Natural killer cell (primary cell): ENCODE measurements at regions not wholly inside any gene's neighbourhood (a gene's known extent, or its start where the extent isn't known, plus 50 kb on each side); places are given as distances from the start of the nearest gene placed in this dataset.

Experiments
- ATAC-seq, 3 donors: fragments of 150-1000 bp in 2 of 3; fragments of 200-7000 bp in 1 of 3; cut with Tn5 transposase; 1 replicate in 1 of 3; 2 replicates in 2 of 3; pipeline ENCODE4 v1.10.0; 2021; ENCODE audit warnings: mild to moderate bottlenecking in 2 of 3, moderate library complexity in 2 of 3
- DNase-seq, 2 donors: peaks; one replicate each; pipeline versions ENCODE4 v3.0.0 to v3.0.0-alpha.2; 2013 to 2021; ENCODE audit warnings: mixed read lengths in 1 of 2
- H3K27ac ChIP-seq: one replicate; pipeline ENCODE4 v1.5.1; 2013; ENCODE audit warnings: mild to moderate bottlenecking, low read length
- H3K27me3 ChIP-seq: one replicate; pipeline ENCODE4 v1.6.1; 2013; ENCODE audit warnings: low read length; ENCODE audit not compliant: control insufficient read depth, insufficient read depth
- H3K36me3 ChIP-seq: one replicate; pipeline ENCODE4 v1.6.1; 2013; ENCODE audit warnings: low read length; ENCODE audit not compliant: control insufficient read depth, insufficient read depth
- H3K4me1 ChIP-seq: one replicate; pipeline ENCODE4 v1.6.1; 2013; ENCODE audit warnings: low read length; ENCODE audit not compliant: control insufficient read depth, insufficient read depth
- H3K4me3 ChIP-seq: one replicate; pipeline ENCODE4 v1.5.1; 2013; ENCODE audit warnings: low read length
- H3K9me3 ChIP-seq: one replicate; pipeline ENCODE4 v1.6.1; 2013; ENCODE audit warnings: low read length; ENCODE audit not compliant: control insufficient read depth, insufficient read depth
- H3K27ac Mint-ChIP-seq, 2 donors: one replicate each; pipeline ENCODE4 v1.8.0; 2022; ENCODE audit warnings: mild to moderate bottlenecking in 2 of 2, mixed read lengths in 2 of 2, moderate library complexity in 1 of 2
- H3K27me3 Mint-ChIP-seq, 2 donors: one replicate each; pipeline ENCODE4 v1.8.0; 2022; ENCODE audit warnings: low read depth in 2 of 2, mixed read lengths in 2 of 2
- H3K36me3 Mint-ChIP-seq: one replicate; pipeline ENCODE4 v1.8.0; 2022; ENCODE audit warnings: mixed read lengths
- H3K4me1 Mint-ChIP-seq, 2 donors: one replicate each; pipeline ENCODE4 v1.8.0; 2022; ENCODE audit warnings: mixed read lengths in 2 of 2
- H3K4me3 Mint-ChIP-seq: one replicate; pipeline ENCODE4 v1.8.0; 2022; ENCODE audit warnings: mild to moderate bottlenecking, moderate library complexity, mixed read lengths
- H3K9me3 Mint-ChIP-seq, 2 donors: one replicate each; pipeline ENCODE4 v1.8.0; 2022; ENCODE audit warnings: mixed read lengths in 2 of 2
- WGBS: methylation state at CpG from one replicate; pipeline ENCODE4 v1.1.7; 2013; ENCODE audit warnings: missing lambda C conversion rate; ENCODE audit not compliant: insufficient coverage; 5-methylcytosine and 5-hydroxymethylcytosine counted together
- intact Hi-C: fragments of 100-400 bp; cut with micrococcal nuclease; formaldehyde crosslinking; loops from one replicate; pipeline ENCODE4 v1.14.2; 2022
- TF ChIP-seq, protein P1 (sequence below): fragments of 200-600 bp; IDR thresholded peaks from one replicate; pipeline ENCODE4 v1.8.0; 2022; ENCODE audit warnings: antibody characterized with exemption

DNA sequence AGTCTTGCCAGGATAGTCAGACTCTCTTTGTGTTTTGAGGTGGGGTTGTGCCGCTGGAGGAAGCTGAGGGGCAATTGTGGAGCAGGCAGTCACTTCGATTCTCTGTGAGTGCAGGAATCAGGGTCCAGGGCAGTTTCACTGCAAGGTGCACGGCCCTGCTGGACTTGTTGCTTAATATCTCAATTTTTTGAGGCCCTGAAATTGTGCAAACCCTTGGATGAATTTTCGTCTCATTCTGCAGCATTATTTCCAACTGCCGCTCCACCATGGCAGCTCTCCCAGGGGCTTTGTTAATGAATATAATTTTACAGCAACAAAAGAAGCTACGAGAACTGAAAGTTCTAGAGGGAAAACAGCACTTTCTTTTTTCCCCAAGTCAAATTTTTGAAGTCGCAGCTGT is 531.9 kb downstream of the QKI start:
- H3K9me3 Mint-ChIP-seq, result no peaks in the 10 kb centered on the region
- DNase-seq, result no peak
- Histone ChIP-seq H3K27me3 (peaks cover 9% of the 10 kb centered on the region), H3K4me3 (no peak overlapping the region), H3K36me3 (no peaks in the 10 kb centered on the region), H3K9me3 (no peaks in the 10 kb centered on the region), H3K4me1 (peaks cover 4% of the 10 kb centered on the region), H3K27ac (no peak overlapping the region)
- no peak overlapping the region for H3K27ac Mint-ChIP-seq
- peaks cover 21 to 69% of the 10 kb centered on the region in 2 donors for H3K27me3 Mint-ChIP-seq
- no peaks in the 10 kb centered on the region for H3K4me1 Mint-ChIP-seq
- intact Hi-C loops, result no loop called here
- no peak for ATAC-seq
- no peak overlapping the region for H3K4me3 Mint-ChIP-seq
- 85% methylated on average over 7 of the region's 7 CpGs for WGBS
- H3K36me3 Mint-ChIP-seq, result no peaks in the 10 kb centered on the region
- TF ChIP-seq, protein P1, sequence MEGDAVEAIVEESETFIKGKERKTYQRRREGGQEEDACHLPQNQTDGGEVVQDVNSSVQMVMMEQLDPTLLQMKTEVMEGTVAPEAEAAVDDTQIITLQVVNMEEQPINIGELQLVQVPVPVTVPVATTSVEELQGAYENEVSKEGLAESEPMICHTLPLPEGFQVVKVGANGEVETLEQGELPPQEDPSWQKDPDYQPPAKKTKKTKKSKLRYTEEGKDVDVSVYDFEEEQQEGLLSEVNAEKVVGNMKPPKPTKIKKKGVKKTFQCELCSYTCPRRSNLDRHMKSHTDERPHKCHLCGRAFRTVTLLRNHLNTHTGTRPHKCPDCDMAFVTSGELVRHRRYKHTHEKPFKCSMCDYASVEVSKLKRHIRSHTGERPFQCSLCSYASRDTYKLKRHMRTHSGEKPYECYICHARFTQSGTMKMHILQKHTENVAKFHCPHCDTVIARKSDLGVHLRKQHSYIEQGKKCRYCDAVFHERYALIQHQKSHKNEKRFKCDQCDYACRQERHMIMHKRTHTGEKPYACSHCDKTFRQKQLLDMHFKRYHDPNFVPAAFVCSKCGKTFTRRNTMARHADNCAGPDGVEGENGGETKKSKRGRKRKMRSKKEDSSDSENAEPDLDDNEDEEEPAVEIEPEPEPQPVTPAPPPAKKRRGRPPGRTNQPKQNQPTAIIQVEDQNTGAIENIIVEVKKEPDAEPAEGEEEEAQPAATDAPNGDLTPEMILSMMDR, result no peak

DNA sequence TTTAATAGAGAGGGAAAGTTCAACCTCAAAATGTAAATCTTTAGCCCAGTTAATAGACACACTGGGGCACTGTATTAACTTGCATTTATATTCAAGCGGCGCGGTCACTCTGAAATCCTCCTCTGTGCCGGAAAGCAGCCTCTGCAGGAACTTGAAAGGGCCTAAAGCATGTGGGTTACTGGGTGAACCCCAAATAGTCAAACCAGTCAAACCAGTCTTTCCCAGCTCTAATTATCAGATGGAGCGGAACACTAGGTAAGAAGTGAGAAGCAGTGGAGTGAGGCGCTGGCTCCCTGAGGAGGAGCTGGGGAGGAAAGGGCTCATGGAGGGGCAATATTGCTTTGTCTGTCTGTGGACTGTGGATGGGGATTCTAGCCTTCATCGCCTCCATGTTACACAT is 531.3 kb downstream of the QKI start:
- TF ChIP-seq, protein P1, result no peak
- Mint-ChIP-seq H3K27me3 (peaks cover 15 to 69% of the 10 kb centered on the region in 2 donors), H3K36me3 (no peaks in the 10 kb centered on the region)

DNA sequence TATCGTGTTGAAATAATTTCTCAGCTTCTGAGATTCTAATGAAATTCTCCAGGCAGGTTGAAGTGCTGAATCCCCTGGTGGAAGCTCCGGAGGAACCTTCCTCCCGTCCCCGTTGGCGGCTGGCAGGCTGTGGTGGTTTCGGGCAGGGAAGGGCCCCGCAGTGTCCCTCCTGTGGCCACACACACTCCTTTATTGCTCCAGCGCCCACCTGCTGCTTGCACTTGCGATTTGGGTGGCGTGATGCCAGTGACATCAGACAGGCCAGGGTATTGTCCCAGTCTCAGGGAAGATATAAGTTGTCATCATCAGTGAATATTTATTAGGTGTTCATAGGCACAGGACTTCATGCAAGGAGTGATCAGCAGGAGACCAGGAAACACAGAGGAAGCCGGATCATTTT is 530.4 kb downstream of the QKI start:
- H3K4me3 ChIP-seq, result no peak overlapping the region
- no peaks in the 10 kb centered on the region for H3K9me3 ChIP-seq
- Mint-ChIP-seq H3K9me3 (no peaks in the 10 kb centered on the region), H3K4me3 (no peak overlapping the region), H3K27ac (no peak overlapping the region), H3K27me3 (peaks cover 19 to 70% of the 10 kb centered on the region in 2 donors), H3K36me3 (no peaks in the 10 kb centered on the region), H3K4me1 (no peaks in the 10 kb centered on the region)
- H3K27me3 ChIP-seq, result peaks cover 9% of the 10 kb centered on the region
- TF ChIP-seq, protein P1, result no peak
- no peaks in the 10 kb centered on the region for H3K36me3 ChIP-seq
- no peak for ATAC-seq
- intact Hi-C loops, result no loop called here
- H3K27ac ChIP-seq, result no peak overlapping the region
- no peak for DNase-seq
- peaks cover 4% of the 10 kb centered on the region for H3K4me1 ChIP-seq
- 81% methylated on average over 11 of the region's 11 CpGs for WGBS

More for the DNA sequence above, 531.3 kb downstream of the QKI start:
- Mint-ChIP-seq H3K4me3 (no peak overlapping the region), H3K9me3 (no peaks in the 10 kb centered on the region), H3K27ac (no peak overlapping the region), H3K4me1 (no peaks in the 10 kb centered on the region)
- no peak overlapping the region for H3K4me3 ChIP-seq
- peaks cover 4% of the 10 kb centered on the region for H3K4me1 ChIP-seq
- no peak overlapping the region for H3K27ac ChIP-seq
- no peak for DNase-seq
- no peak for ATAC-seq
- no peaks in the 10 kb centered on the region for H3K9me3 ChIP-seq
- H3K36me3 ChIP-seq, result no peaks in the 10 kb centered on the region
- H3K27me3 ChIP-seq, result peaks cover 9% of the 10 kb centered on the region
- intact Hi-C loops, result no loop called here
- WGBS, result 97% methylated on average over 6 of the region's 7 CpGs

DNA sequence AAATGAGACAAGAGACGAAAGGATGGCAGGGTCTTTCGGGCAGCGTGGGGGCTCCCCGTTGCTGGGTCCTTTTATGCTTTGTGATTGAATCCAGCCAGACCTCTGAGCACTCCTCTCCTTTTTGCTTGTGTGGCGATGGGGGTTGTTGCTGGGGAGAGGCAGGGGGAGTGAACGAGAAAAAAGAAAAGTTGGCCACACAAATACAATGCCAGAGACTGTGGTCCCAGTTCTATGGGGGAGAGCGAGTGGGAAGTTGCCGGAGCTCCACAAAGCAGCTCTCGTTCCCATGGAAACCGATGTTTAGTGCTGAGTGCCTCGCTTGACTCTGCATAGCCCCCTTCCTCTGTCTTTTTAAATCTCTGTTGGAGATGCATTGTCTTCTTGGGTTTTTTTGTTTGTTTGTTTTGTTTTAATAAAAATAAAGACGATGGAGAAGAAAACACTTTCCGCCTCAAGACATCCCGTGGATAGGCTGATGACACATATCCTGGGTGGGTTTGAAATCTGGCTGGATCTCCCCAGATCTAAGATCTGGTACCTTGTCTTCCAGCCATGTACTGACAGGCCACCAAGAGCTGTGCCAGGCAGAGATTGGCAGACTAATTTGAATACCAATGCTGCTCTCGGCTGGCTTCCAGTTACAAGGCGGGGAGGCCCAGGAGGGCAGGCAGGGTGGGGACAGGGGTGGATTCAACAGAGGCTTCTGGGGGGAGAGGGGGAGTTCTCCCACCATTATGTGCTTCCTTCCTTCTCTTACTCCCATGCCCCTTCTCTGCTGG is 529.3 kb downstream of the QKI start:
- Mint-ChIP-seq H3K4me3 (no peak overlapping the region), H3K9me3 (no peaks in the 10 kb centered on the region), H3K27ac (no peak overlapping the region), H3K4me1 (no peaks in the 10 kb centered on the region), H3K36me3 (no peaks in the 10 kb centered on the region), H3K27me3 (peaks cover 19 to 73% of the 10 kb centered on the region in 2 donors)
- WGBS, result 34% methylated on average over 15 of the region's 16 CpGs
- Histone ChIP-seq H3K27me3 (peaks cover 9% of the 10 kb centered on the region), H3K36me3 (no peaks in the 10 kb centered on the region), H3K4me1 (peaks cover 4% of the 10 kb centered on the region), H3K27ac (no peak overlapping the region), H3K4me3 (no peak overlapping the region), H3K9me3 (no peaks in the 10 kb centered on the region)
- TF ChIP-seq, protein P1, result no peak
- intact Hi-C loops, result no loop called here
- DNase-seq (no peak), ATAC-seq (no peak)
